GM12878 (cell line): ENCODE measurements at regions not wholly inside any gene's neighbourhood (a gene's known extent, or its start where the extent isn't known, plus 50 kb on each side); places are given as distances from the start of the nearest gene placed in this dataset.

Experiments
- ATAC-seq: fragments of 200-7000 bp; cut with Tn5 transposase; 3 replicates; pipeline ENCODE4 v1.9.1; 2020; ENCODE audit warnings: mild to moderate bottlenecking, moderate library complexity
- BruUV-seq: library from RNA; stranded (reverse); fragments of 400-500 nt; replicated peaks from 2 replicates; lab custom pipeline; 2021; lab: Mats Ljungman, UMichigan
- CTCF ChIA-PET: fragments of 300-600 bp; sonication (Branson Sonifier 250); formaldehyde crosslinking; extraction: SDS; loops from one replicate; lab custom pipeline; 2021; ENCODE audit warnings: inconsistent platforms; lab: Yijun Ruan, JAX
- POLR2A ChIA-PET: fragments of 350-600 bp; formaldehyde crosslinking; extraction: SDS; loops from one replicate; lab custom pipeline; 2021; ENCODE audit warnings: inconsistent platforms; lab: Charles Lee
- RAD21 ChIA-PET: fragments of 300-600 bp; sonication (Branson Sonifier 250); formaldehyde crosslinking; loops from one replicate; lab custom pipeline; 2023; ENCODE audit warnings: antibody characterized with exemption; ENCODE audit not compliant: unreplicated experiment; lab: Charles Lee
- SMC1A ChIA-PET: fragments of 300-600 bp; sonication (Branson Sonifier 250); formaldehyde crosslinking; loops from one replicate; lab custom pipeline; 2023; ENCODE audit not compliant: unreplicated experiment, uncharacterized antibody; lab: Charles Lee
- DNase-seq: peaks from one replicate; pipeline ENCODE4 v3.0.0-alpha.2; 2011; ENCODE audit warnings: low read depth, low spot score
- FAIRE-seq: peaks from 3 replicates; lab custom pipeline; 2011; peaks lifted over from hg19 to GRCh38; lab: Jason Lieb, UNC
- H2AFZ ChIP-seq: 2 replicates; pipeline ENCODE4 v1.6.0; 2011; ENCODE audit warnings: low read depth, low read length, control low read depth; ENCODE audit not compliant: control insufficient read depth
- H3K27ac ChIP-seq: 2 replicates; pipeline ENCODE4 v1.5.1; 2011; ENCODE audit warnings: control low read depth; ENCODE audit not compliant: control insufficient read depth, insufficient read depth
- H3K27me3 ChIP-seq, 2 experiments: replicated peaks in 1 of 2; 2 replicates each; pipeline versions ENCODE4 v1.6.0 to v1.6.1; 2011; ENCODE audit warnings: low read length in 1 of 2; ENCODE audit not compliant: control insufficient read depth in 2 of 2, insufficient read depth in 2 of 2
- H3K36me3 ChIP-seq, 2 experiments: 2 replicates each; pipeline ENCODE4 v1.5.1; 2011; ENCODE audit warnings: low read length in 1 of 2; ENCODE audit not compliant: control insufficient read depth in 2 of 2, insufficient read depth in 2 of 2
- H3K4me1 ChIP-seq: 2 replicates; pipeline ENCODE4 v1.6.1; 2011; ENCODE audit warnings: mild to moderate bottlenecking, low read length, moderate library complexity, mixed read lengths; ENCODE audit not compliant: control insufficient read depth, insufficient read depth
- H3K4me2 ChIP-seq: 2 replicates; pipeline ENCODE4 v1.6.0; 2011; ENCODE audit warnings: control low read depth; ENCODE audit not compliant: control insufficient read depth, insufficient read depth
- H3K4me3 ChIP-seq: fragments of 200-600 bp; sonication (generic); 2 replicates; pipeline ENCODE4 v1.5.1; 2016
- H3K79me2 ChIP-seq: 2 replicates; pipeline ENCODE4 v1.6.0; 2011; ENCODE audit warnings: low read length; ENCODE audit not compliant: control insufficient read depth, insufficient read depth
- H3K9ac ChIP-seq: 2 replicates; pipeline ENCODE4 v1.8.0; 2011; ENCODE audit warnings: low read length, control low read depth, mixed read lengths; ENCODE audit not compliant: control insufficient read depth, insufficient read depth
- H3K9me3 ChIP-seq: replicated peaks from 3 replicates; pipeline ENCODE4 v1.5.1; 2011; ENCODE audit warnings: mild to moderate bottlenecking, low read length; ENCODE audit not compliant: control insufficient read depth, insufficient read depth
- H4K20me1 ChIP-seq: 2 replicates; pipeline ENCODE4 v1.6.0; 2011; ENCODE audit not compliant: control insufficient read depth, insufficient read depth
- BACH1 ChIP-seq: fragments of 450-650 bp; IDR thresholded peaks from 2 replicates; pipeline ENCODE4 v1.6.1; 2017; ENCODE audit warnings: mild to moderate bottlenecking, borderline replicate concordance
- BCL11A ChIP-seq: IDR thresholded peaks from 2 replicates; pipeline ENCODE4 v1.6.1; 2011; ENCODE audit warnings: low read depth, low read length
- BCLAF1 ChIP-seq: fragments of 450-650 bp; IDR thresholded peaks from 2 replicates; pipeline ENCODE4 v1.6.1; 2017; ENCODE audit warnings: antibody characterized with exemption, mild to moderate bottlenecking, moderate library complexity
- CHD2 ChIP-seq: IDR thresholded peaks from 2 replicates; pipeline ENCODE4 v1.6.1; 2011; ENCODE audit warnings: low read depth, low read length, improper control_type of control experiment, borderline replicate concordance
- CUX1 ChIP-seq: IDR thresholded peaks from 2 replicates; pipeline ENCODE4 v1.6.1; 2012; ENCODE audit warnings: improper control_type of control experiment, low read depth, low read length; ENCODE audit not compliant: insufficient replicate concordance
- PRDM15 ChIP-seq: fragments of 450-650 bp; formaldehyde crosslinking; IDR thresholded peaks from 2 replicates; pipeline ENCODE4 v1.4.0; 2020; ENCODE audit warnings: mild to moderate bottlenecking, moderate library complexity
- ZBTB4 ChIP-seq: fragments of 450-650 bp; formaldehyde crosslinking; IDR thresholded peaks from 2 replicates; pipeline ENCODE4 v1.4.0; 2022; ENCODE audit warnings: mild to moderate bottlenecking, moderate library complexity
- ZNF622 ChIP-seq: fragments of 450-650 bp; IDR thresholded peaks from 2 replicates; pipeline ENCODE4 v1.6.1; 2017; ENCODE audit warnings: mild to moderate bottlenecking, inconsistent platforms
- WGBS: methylation state at CpG from one replicate; pipeline ENCODE4 v1.1.6; 2016; ENCODE audit warnings: low lambda C conversion rate; ENCODE audit not compliant: insufficient replicate concordance, insufficient coverage; ENCODE audit errors: missing lambda C conversion rate; 5-methylcytosine and 5-hydroxymethylcytosine counted together
- in situ Hi-C: fragments of 300-500 bp; cut with MboI; formaldehyde crosslinking; loops from 9 replicates; pipeline ENCODE4 v1.14.3; 2018; ENCODE audit warnings: mixed read lengths
- intact Hi-C: fragments of 100-400 bp; cut with micrococcal nuclease; formaldehyde crosslinking; loops from one replicate; pipeline ENCODE4 v1.14.2; 2022; ENCODE audit not compliant: unreplicated experiment

GRCh38 chr16:16928532-16929109 is 542.1 kb downstream of the XYLT1 start:
- Histone ChIP-seq H3K27ac (no peak overlapping the region), H3K36me3 (no peaks in the 10 kb centered on the region), H3K79me2 (no peaks in the 10 kb centered on the region), H3K9me3 (no peaks in the 10 kb centered on the region), H2AFZ (no peak overlapping the region), H3K4me2 (no peak overlapping the region), H3K27me3 (no peaks in the 10 kb centered on the region), H3K4me1 (no peaks in the 10 kb centered on the region), H3K4me3 (no peak overlapping the region), H4K20me1 (no peaks in the 10 kb centered on the region), H3K9ac (no peak overlapping the region)
- in situ Hi-C loops (no loop called here), intact Hi-C loops (no loop called here)
- ATAC-seq (no peak), FAIRE-seq (no peak), DNase-seq (no peak)
- 0% methylated on average over 4 of the region's 4 CpGs for WGBS
- CTCF ChIA-PET = no interaction called here
- SMC1A ChIA-PET = interaction anchor here (1.6 kb wide), 1 partner anchor 8 kb away, joined by 5 read pairs; no protein-coding TSS in a partner anchor
- no TSS peak for BruUV-seq
- RAD21 ChIA-PET = interaction anchor here (0.5 kb wide), 1 partner anchor 66 kb away, joined by 3 read pairs; no protein-coding TSS in a partner anchor
- POLR2A ChIA-PET = no interaction called here
- TF ChIP-seq BACH1 = no peak
- no peak for TF ChIP-seq ZBTB4 (CRISPR knock-in tag)
- no peak for TF ChIP-seq PRDM15
- no peak for TF ChIP-seq CHD2
- TF ChIP-seq BCL11A = no peak
- no peak for TF ChIP-seq CUX1
- no peak for TF ChIP-seq ZNF622
- no peak for TF ChIP-seq BCLAF1
